B cell (primary cell): ENCODE measurements at regions not wholly inside any gene's neighbourhood (a gene's known extent, or its start where the extent isn't known, plus 50 kb on each side); places are given as distances from the start of the nearest gene placed in this dataset.

Source experiments
- CTCF ChIP-seq: fragments of 200-600 bp; IDR thresholded peaks from one replicate; pipeline ENCODE4 v1.8.0; 2022; ENCODE audit warnings: antibody characterized with exemption, mild to moderate bottlenecking
- EZH2 ChIP-seq: IDR thresholded peaks from 2 replicates; pipeline ENCODE4 v1.6.1; 2012; ENCODE audit warnings: borderline replicate concordance, low read depth, mild to moderate bottlenecking, moderate library complexity, low read length; ENCODE audit not compliant: insufficient read depth, poor library complexity, severe bottlenecking

- TF ChIP-seq CTCF (no peak), EZH2 (no peak)
These were observed 234.6 kb downstream of the ANKRD60 start for GRCh38 chr20:57993716-57994431.
